ENCODE measurements at regions not wholly inside any gene's neighbourhood (a gene's known extent, or its start where the extent isn't known, plus 50 kb on each side); places are given as distances from the start of the nearest gene placed in this dataset.

- H3K27me3 ChIP-seq, result no peaks in the 10 kb centered on the region
- H3K4me1 ChIP-seq, result no peaks in the 10 kb centered on the region
- H3K27ac ChIP-seq, result no peak overlapping the region
- no peaks in the 10 kb centered on the region for H3K9me3 ChIP-seq
- 65 to 85% methylated on average over 5 of the region's 5 CpGs for WGBS, 2 donors (ENCODE audit: low coverage in 1 of 2)
- H3K36me3 ChIP-seq, result no peaks in the 10 kb centered on the region
- no peak overlapping the region for H3K4me3 ChIP-seq
- TF ChIP-seq, protein P1, sequence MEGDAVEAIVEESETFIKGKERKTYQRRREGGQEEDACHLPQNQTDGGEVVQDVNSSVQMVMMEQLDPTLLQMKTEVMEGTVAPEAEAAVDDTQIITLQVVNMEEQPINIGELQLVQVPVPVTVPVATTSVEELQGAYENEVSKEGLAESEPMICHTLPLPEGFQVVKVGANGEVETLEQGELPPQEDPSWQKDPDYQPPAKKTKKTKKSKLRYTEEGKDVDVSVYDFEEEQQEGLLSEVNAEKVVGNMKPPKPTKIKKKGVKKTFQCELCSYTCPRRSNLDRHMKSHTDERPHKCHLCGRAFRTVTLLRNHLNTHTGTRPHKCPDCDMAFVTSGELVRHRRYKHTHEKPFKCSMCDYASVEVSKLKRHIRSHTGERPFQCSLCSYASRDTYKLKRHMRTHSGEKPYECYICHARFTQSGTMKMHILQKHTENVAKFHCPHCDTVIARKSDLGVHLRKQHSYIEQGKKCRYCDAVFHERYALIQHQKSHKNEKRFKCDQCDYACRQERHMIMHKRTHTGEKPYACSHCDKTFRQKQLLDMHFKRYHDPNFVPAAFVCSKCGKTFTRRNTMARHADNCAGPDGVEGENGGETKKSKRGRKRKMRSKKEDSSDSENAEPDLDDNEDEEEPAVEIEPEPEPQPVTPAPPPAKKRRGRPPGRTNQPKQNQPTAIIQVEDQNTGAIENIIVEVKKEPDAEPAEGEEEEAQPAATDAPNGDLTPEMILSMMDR (IDR thresholded peaks at IDR 0.05), result no peak
- TF ChIP-seq POLR2AphosphoS5 (IDR thresholded peaks at IDR 0.05) (no peak), POLR2A (IDR thresholded peaks at IDR 0.05) (no peak), EP300 (IDR thresholded peaks at IDR 0.05) (no peak)
- ATAC-seq, result no peak
Measured at GRCh38 chr13:90710164-90710759, 637.2 kb upstream of the MIR17HG start.

- H3K27me3 ChIP-seq, result no peaks in the 10 kb centered on the region
- no peaks in the 10 kb centered on the region for H3K4me1 ChIP-seq
- no peaks in the 10 kb centered on the region for H3K36me3 ChIP-seq
- TF ChIP-seq POLR2A (IDR thresholded peaks at IDR 0.05) (no peak), EP300 (IDR thresholded peaks at IDR 0.05) (no peak), POLR2AphosphoS5 (IDR thresholded peaks at IDR 0.05) (no peak)
- TF ChIP-seq, protein P1 (IDR thresholded peaks at IDR 0.05), result no peak
- H3K4me3 ChIP-seq, result no peak overlapping the region
- no peak for ATAC-seq
- H3K9me3 ChIP-seq, result no peaks in the 10 kb centered on the region
- 86 to 93% methylated on average over 4 of the region's 4 CpGs for WGBS, 2 donors (ENCODE audit: low coverage in 1 of 2)
- no peak overlapping the region for H3K27ac ChIP-seq
Measured at GRCh38 chr13:90713441-90714133, 633.9 kb upstream of the MIR17HG start.

DNA sequence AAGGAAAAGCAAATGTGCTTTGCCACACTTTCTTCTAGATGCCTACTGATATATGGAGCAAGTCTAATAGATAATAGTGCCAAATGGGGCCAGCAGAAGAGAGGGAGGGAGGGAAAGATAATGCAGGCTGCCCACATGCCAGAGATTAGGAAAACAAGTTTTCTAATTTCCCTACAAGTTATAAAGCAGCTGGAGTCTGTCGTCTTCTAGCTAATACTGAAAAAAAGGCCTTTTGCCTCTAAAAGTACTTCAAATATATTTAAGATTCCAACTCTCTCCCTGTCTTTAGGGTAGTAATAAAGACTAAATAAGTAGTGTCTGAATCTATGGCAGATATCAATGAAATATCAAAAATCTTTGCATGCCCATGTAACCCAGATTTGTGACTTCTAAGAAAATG lies 632.0 kb upstream of the MIR17HG start:
- TF ChIP-seq, protein P1 (IDR thresholded peaks at IDR 0.05), result no peak
- TF ChIP-seq POLR2AphosphoS5 (IDR thresholded peaks at IDR 0.05) (no peak), EP300 (IDR thresholded peaks at IDR 0.05) (no peak), POLR2A (IDR thresholded peaks at IDR 0.05) (no peak)
- H3K27me3 ChIP-seq, result no peaks in the 10 kb centered on the region
- WGBS, 2 donors (ENCODE audit: low coverage in 1 of 2), result 65 to 82% methylated on average over 1 of the region's 1 CpG
- no peak for ATAC-seq
- H3K9me3 ChIP-seq, result no peaks in the 10 kb centered on the region
- H3K27ac ChIP-seq, result no peak overlapping the region
- no peak overlapping the region for H3K4me3 ChIP-seq
- H3K4me1 ChIP-seq, result no peaks in the 10 kb centered on the region
- H3K36me3 ChIP-seq, result no peaks in the 10 kb centered on the region

- TF ChIP-seq EP300 (IDR thresholded peaks at IDR 0.05) (no peak), POLR2AphosphoS5 (IDR thresholded peaks at IDR 0.05) (no peak), POLR2A (IDR thresholded peaks at IDR 0.05) (no peak)
- TF ChIP-seq, protein P1 (IDR thresholded peaks at IDR 0.05), result no peak
- Histone ChIP-seq H3K36me3 (no peaks in the 10 kb centered on the region), H3K4me1 (no peaks in the 10 kb centered on the region), H3K9me3 (no peaks in the 10 kb centered on the region), H3K27me3 (no peaks in the 10 kb centered on the region), H3K4me3 (no peak overlapping the region), H3K27ac (no peak overlapping the region)
- no peak for ATAC-seq
- WGBS, 2 donors (ENCODE audit: low coverage in 1 of 2), result 25 to 33% methylated on average over 2 to 3 of the region's 3 CpGs
Measured at GRCh38 chr13:90717451-90717936, 630.0 kb upstream of the MIR17HG start.

GRCh38 chr13:90719461-90719860 lies 628.0 kb upstream of the MIR17HG start:
- H3K4me3 ChIP-seq, result no peak overlapping the region
- no peak for TF ChIP-seq EP300 (IDR thresholded peaks at IDR 0.05)
- no peak for TF ChIP-seq POLR2A (IDR thresholded peaks at IDR 0.05)
- no peak for TF ChIP-seq POLR2AphosphoS5 (IDR thresholded peaks at IDR 0.05)
- TF ChIP-seq, protein P1 (IDR thresholded peaks at IDR 0.05), result no peak
- WGBS, 2 donors (ENCODE audit: low coverage in 1 of 2), result 63 to 68% methylated on average over 3 of the region's 3 CpGs
- H3K27ac ChIP-seq, result no peak overlapping the region
- no peaks in the 10 kb centered on the region for H3K27me3 ChIP-seq
- H3K9me3 ChIP-seq, result no peaks in the 10 kb centered on the region
- H3K36me3 ChIP-seq, result no peaks in the 10 kb centered on the region
- no peaks in the 10 kb centered on the region for H3K4me1 ChIP-seq
- ATAC-seq, result no peak

All from gastroesophageal sphincter (tissue), 4 donors.